H1 (cell line): ENCODE measurements at regions not wholly inside any gene's neighbourhood (a gene's known extent, or its start where the extent isn't known, plus 50 kb on each side); places are given as distances from the start of the nearest gene placed in this dataset.

Source experiments
- SP2 ChIP-seq: IDR thresholded peaks from 2 replicates; pipeline ENCODE4 v1.6.1; 2012; ENCODE audit warnings: mild to moderate bottlenecking, low read length, inconsistent platforms
- ZNF274 ChIP-seq: IDR thresholded peaks from 2 replicates; pipeline ENCODE4 v1.7.0; 2012; ENCODE audit warnings: low read length, borderline replicate concordance; ENCODE audit errors: extremely low read depth

GRCh38 chr5:166330036-166330435, 1961.4 kb upstream of the WWC1 start (continued):
- TF ChIP-seq ZNF274 = no peak
- no peak for TF ChIP-seq SP2
